Left kidney (tissue), 1 donor: ENCODE measurements at regions not wholly inside any gene's neighbourhood (a gene's known extent, or its start where the extent isn't known, plus 50 kb on each side); places are given as distances from the start of the nearest gene placed in this dataset.
"Not testable (repeated sequence)": the region's sequence is repeated elsewhere in the genome, so short reads cannot be mapped to it uniquely, and the experiment has no call there.

Source experiments
- DNase-seq: peaks from one replicate; pipeline ENCODE4 v3.0.0-alpha.2; 2013

DNA sequence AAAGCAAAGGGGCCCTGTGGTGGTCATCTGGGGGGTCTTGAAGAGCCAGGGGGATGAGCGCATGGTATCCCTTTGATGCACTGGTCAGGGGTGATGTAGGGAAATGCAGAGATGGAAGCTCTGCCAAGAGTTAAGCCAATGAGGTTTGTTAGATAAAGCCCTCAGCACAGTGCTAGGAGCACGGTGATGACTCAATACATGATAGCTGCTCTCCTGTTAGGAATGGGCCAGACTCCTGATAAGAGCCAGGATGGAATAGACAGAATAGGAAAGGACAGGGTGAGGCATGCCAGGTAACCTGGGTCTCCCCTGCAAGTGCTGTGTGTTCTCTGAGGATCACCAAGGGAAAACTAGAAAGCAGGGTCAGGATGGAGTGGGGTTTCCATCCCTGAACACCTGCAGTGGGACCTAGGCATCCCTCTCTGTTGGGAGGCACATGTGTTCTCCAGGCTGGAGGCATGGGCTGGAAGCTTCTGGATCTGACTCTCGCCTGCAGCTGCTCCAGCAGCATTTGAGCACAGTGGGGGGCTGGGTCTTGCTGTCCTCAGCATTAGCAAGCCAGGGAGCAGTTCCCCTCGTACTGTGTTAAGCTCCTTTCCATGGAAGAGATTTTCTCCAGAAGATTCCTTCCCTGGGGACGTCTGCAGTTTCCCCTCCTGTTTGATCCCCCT, 71.8 kb upstream of the TIAM2 start:
- no peak for DNase-seq

DNA sequence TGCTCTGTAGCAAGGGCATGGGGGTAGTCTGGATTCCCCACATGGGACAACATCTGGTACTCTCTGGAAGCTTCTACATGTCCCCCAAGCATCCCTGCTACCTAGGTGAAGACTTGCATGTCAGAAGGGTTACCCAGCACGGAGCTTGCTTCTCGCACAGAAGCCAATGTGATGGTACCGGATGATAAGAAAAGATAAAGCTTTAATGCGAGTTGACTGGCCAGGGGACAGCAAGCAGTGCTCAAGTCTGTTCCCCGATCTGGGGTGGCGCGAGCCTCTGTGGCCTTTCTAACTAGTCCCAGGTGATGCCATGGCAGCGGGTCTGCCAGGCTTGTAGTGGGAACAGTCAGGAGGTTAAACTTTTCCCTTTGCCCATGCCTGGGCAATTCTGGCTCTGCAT, 70.0 kb upstream of the TIAM2 start:
- DNase-seq: no peak

DNA sequence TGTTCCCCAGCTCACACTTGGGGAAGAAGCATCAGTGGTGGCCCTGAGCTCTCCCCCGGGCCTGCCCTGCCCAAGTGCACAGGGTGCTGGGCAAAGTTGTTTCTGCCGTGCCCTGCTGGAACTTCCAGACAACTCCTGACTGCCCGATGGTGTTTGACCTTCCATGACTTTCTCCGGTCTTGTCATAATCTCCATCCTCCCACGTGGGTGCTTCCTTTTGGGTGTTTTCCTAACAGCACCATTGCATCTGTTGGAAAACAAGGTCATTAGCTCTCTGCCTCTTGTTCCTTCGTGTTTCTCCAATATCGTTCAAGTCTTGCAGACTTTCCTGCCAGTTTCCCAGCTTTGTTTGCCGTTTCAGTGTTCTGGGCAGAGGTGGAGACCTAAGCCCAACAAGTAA, 68.7 kb upstream of the TIAM2 start:
- DNase-seq: no peak

DNA sequence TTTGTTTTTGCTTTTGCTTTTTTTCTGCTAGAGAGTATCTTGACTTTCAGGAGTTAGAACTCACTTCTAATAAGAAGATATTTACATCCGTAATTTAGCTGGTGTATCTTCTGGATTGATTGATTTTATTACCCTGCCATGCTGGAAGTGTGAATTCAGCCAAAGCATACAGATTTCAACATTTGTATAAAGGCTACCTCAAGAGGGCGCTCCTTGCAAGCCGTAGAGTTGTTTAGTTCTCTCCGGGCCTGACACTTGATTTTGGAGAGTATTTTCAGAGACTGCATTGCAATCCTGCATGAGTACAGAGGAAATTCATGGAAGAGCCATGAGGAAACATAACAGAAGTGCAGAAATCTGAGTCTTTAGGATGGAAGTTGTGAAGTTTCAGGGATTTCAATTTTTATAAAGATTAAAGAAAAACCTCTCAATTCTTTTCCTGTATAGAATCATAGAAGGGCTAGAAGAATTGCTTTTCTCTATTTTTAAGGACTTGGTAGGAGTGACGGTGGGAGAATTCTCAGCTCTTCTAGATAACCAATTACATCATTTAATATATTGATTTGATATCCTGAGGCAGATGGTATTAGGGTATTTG, 66.7 kb upstream of the TIAM2 start:
- peak; percentile 81 for DNase-seq

DNA sequence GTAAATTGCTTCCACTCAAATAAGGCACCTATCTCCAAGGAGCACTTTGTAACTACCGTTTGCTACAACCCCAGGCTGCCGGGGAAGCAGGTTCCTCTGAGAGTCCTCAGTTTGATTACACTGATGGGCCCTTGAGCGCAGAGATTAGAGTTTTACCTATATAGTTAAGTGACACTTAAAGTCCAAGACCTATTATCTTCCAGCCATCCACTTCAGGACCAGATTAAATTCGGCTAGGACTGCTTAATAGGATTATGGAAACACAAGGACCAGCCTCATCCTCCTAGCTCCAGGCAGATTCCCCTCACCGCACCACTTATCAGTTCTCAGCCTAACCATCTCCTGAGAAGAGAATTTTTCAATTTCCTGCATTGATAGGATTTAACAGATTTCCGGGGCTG, 64.7 kb upstream of the TIAM2 start:
- no peak for DNase-seq

DNA sequence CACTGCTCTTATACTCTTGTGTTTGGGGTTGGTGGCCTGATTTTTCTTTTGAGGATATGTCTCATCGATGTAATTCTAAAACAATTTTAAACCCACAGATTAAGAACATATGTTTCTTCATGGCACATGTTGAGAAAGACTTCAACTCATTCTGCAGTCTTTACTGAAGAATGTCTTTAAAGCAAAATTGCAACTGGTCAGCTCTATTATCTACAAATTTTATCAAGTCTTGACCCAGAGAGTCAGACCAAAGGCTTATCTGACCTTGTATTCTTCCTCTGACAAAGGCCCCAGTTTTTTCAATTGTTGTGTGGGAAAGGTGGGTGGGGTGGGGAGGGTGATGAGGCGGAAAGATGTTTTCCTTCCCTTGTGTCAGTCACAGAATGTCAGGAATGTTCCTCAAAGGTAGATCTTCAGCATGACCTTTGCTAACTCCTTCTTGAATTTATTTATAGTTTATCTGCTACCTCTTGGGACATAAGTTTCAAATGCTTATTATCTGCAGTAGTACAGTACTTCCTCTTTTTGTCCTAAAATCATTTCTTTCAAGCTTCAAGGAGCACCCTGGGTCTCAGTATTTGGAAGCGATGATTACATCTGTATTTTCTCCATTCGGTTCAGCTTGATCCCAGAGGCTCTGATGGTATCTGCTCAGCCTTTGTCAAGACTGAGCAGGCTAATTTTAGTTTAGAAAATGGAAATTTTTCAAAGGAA, 63.2 kb upstream of the TIAM2 start:
- no peak for DNase-seq

DNA sequence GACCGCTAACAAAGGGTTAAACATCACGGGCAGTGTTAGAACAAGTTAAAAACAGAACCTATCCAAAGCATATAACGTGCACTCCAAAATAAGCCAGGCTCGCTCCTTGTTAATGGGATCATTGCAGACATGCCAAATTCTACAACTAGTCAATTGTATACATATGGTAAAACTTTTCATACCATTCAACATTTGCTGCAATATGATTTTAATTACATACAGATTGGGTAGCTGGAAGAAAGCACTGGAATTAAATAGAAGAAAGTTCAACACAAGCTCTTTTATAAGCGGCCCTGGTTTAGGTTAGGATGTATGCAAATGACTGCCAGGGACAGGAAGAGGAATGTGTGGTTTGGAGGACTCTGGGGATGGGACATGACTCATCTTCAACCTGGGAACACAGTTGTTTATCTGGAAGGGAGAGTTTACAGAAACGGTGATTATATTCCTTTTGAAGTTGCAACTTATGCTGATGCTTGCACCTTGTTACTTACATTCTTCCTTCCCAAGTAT, 62.5 kb upstream of the TIAM2 start:
- DNase-seq: no peak

DNA sequence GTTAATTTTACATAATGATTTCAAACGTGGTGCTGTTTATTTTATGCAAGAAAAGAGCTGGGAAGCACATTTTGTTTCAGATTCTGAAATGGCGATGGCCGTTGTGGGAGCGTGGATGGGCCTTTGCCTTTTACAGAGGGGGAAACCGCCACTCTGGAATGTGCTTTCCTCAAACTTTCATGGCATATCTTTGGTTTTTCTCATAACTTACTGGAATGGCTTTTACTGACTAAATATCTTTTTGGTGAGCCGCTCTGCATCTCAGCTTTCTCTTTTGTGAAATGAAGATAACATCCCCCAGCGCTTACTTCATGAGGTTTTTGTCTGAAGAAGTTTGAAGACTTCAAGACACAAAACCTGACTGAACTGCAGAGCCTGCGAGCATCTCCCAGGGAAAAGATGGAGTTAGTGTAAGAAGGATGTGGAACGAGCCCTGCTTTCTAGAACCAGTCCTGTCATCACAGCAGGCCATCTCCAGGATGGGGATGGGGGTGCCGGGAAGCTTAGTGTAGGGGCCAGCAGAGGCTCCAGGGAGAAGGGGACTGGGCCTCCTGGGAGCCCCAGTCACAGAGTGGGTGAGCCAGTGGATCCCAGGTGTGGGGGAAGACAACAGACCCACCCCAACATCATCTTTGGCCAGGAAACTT, 61.8 kb upstream of the TIAM2 start:
- DNase-seq: no peak

DNA sequence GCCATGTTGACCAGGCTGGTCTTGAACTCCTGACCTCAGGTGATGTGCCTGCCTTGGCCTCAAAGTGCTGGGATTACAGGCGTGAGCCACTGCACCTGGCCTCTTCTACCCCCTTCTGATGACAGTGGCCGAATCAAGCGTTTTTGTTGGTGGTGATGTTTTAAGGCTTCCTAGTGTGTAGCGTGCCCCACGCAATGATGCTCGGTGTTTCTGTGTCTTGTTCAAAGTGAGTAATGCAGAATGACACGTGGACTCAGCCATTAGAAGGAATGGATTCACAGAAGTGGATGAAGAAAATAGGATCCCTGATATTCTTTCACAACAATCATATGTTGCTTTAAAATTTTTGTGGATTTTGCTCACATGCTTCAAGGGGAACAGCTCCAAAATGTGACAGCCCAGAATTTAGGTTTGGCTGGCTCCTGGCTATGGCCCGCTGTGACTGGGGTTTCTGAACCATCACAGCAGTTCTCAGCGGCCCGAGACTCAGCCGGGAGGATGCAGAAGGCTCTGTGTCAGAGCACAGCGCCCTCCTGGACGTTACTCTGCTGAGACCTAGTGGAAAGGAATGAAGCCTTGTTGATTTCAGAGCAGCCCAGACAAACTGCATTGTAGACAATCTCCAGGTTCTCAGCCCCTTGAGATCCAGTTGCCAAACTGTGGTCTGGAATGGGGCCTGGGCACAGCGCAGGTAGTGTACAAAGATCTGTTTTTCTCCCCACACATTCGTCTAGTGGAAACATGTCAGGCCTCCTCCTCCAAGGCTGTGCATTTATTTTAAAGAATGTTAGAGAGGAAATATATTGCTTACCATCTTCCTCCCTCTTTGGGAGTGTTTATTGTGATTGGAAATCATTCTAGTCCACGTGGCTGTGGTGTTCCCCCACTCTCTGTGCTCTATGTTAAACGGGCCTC, 57.6 kb upstream of the TIAM2 start:
- DNase-seq: peak; percentile 41

DNA sequence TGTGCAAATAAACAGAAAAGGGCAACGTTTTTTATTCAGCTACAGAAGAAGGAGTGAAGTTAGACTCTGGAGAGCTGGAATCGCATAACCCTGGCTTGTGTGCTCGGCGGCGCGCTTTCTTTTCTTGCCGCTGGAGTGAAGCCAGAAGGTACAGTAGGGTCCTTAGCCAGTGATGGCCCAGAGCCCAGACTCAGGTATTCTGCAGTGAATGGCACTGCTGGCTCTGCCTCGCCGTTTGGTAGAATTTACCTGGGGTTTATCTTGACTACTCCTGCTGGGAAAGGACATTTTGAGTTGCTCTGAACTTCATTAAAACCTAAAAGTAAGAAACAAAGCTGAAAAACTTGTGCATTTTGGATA, 56.9 kb upstream of the TIAM2 start:
- no peak for DNase-seq

DNA sequence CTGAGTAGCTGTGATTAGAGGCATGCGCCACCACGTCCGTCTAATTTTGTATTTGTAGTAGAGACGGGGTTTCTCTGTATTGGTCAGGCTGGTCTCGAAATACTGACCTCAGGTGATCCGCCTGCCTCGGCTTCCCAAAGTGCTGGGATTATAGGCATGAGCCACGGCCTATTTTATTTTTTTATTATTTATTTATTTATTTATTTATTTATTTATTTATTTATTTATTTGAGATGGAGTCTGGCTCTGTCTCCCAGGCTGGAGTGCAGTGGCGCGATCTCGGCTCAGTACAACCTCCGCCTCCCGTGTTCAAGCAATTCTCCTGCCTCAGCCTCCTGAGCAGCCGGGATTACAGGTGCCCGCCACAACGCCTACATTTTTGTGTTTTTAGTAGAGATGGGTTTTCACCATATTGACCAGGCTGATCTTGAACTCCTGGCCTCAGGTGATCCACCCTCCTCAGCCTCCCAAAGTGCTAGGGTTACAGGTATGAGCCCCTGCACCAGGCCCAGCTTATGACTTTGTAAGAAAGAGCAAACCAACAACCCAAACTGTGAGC, 56.3 kb upstream of the TIAM2 start:
- DNase-seq: not testable (repeated sequence)

DNA sequence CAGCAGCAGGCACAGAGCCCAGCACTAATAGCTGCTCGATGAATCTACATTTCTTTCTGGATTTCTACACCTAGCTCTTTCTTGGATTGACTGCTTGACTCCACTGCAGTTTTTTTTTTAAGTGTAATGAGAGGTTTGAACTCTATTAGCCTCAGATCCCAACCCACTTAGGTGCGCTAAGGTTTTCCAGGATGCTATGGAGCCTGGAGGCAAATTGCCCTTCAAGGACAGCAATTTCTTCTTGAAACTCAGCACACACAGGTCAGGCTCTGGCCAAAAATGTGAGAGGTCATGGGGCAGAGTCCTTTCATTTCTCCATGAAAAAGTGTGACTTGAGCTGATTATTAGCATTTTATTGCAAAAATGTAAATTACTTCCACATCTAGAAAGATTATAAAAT, 52.3 kb upstream of the TIAM2 start:
- DNase-seq: no peak

DNA sequence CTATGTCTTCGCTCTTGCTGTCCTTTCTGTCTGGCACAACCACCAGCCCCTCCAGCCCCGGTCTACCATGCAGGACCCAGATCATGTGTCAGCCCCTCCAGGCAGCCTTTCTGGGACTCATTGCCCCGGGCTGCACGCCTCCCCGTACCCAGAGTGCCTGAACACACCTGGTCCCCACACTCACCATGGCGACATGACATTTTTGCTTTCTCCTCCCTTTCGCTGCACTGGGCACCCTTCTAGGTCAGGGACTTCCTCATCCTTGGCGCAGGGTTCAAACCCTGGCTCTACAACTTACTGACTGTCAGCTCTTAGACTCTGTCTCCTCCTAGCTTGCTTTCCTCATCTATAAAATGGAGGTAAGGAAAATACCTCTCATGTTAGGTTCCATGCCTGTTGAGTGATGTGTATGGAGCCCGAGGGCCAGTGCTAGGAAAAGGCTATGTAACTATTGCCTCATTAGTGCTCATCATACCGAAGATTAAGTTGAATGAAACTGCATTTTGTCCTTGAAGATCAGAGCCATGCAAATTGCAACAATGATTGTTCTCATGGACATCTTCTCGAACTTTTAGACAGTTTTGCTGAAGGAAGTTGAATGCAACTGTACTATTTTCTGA, 49.7 kb upstream of the TIAM2 start:
- no peak for DNase-seq
